ENCODE measurements at regions not wholly inside any gene's neighbourhood (a gene's known extent, or its start where the extent isn't known, plus 50 kb on each side); places are given as distances from the start of the nearest gene placed in this dataset.
A peak's percentile ranks its signal among the peaks of the same experiment; 100 is the strongest.

DNA sequence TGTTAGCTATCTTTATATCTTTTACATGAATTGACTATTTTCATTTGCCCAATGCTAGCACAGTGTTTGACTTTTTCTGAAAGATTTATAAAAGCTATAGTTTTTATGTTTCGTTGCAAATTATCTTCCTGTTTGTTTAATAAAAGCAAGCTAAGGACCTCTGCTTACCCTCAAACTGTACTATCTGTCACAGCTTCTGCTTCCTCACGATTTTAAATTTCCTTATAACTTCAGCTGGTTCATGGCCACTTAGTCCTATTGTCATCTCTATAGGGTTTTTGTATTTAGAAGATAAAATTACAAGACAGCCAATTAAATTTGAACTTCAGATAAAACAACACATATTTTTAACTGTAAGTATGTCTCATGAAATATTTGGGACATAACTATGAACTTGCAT lies 494.0 kb downstream of the PDGFC start:
- Mint-ChIP-seq H3K4me3 (no peak overlapping the region), H3K4me1 (no peaks in the 10 kb centered on the region), H3K36me3 (no peaks in the 10 kb centered on the region), H3K9me3 (peaks cover 3% of the 10 kb centered on the region), H3K27ac (no peak overlapping the region)
- ATAC-seq = no peak
- no peak for DNase-seq (ENCODE audit: low spot score in 2 of 2)

DNA sequence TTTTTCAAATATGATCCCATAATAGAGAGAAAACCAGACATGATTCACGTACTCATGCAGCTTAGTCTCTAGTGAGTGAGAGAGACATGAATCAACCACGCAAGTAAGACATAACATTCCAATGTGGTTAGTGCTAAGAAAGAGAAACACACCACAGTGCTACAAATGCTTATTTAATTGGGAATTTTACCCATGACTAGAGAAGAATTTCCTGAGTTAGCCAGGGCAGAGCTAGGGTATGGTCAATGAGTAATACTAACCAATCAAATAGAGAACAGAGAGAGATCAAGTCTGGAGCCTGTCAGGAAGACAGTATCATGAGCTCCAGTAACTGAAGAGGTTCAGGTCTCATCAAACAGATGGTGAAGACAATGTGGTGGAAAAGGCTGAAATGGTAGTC lies 495.2 kb downstream of the PDGFC start:
- H3K27ac Mint-ChIP-seq = no peak overlapping the region
- ATAC-seq (no peak), DNase-seq (ENCODE audit: low spot score in 2 of 2) (no peak)
- H3K36me3 Mint-ChIP-seq = no peaks in the 10 kb centered on the region
- H3K9me3 Mint-ChIP-seq = peaks cover 3% of the 10 kb centered on the region
- H3K4me1 Mint-ChIP-seq = no peaks in the 10 kb centered on the region
- H3K4me3 Mint-ChIP-seq = no peak overlapping the region

- ATAC-seq = no peak
- Mint-ChIP-seq H3K4me1 (no peaks in the 10 kb centered on the region), H3K9me3 (peaks cover 6% of the 10 kb centered on the region)
Measured at GRCh38 chr4:156475322-156475721, 496.3 kb downstream of the PDGFC start.

GRCh38 chr4:156473151-156473550 lies 498.4 kb downstream of the PDGFC start:
- Mint-ChIP-seq H3K36me3 (no peaks in the 10 kb centered on the region), H3K27ac (no peak overlapping the region), H3K4me3 (no peak overlapping the region), H3K4me1 (no peaks in the 10 kb centered on the region), H3K9me3 (peaks cover 8% of the 10 kb centered on the region)
- ATAC-seq = peak; percentile 55
- no peak for DNase-seq (ENCODE audit: low spot score in 2 of 2)

More at GRCh38 chr4:156475322-156475721, 496.3 kb downstream of the PDGFC start:
- Mint-ChIP-seq H3K4me3 (no peak overlapping the region), H3K36me3 (no peaks in the 10 kb centered on the region), H3K27ac (no peak overlapping the region)
- no peak for DNase-seq (ENCODE audit: low spot score in 2 of 2)

- Mint-ChIP-seq H3K36me3 (no peaks in the 10 kb centered on the region), H3K27ac (no peak overlapping the region), H3K4me1 (no peaks in the 10 kb centered on the region), H3K9me3 (peaks cover 8% of the 10 kb centered on the region), H3K4me3 (no peak overlapping the region)
- ATAC-seq (no peak), DNase-seq (ENCODE audit: low spot score in 2 of 2) (no peak)
Measured at GRCh38 chr4:156472624-156473023, 499.0 kb downstream of the PDGFC start.

GRCh38 chr4:156459584-156459983 lies 505.9 kb upstream of the CTSO start:
- H3K9me3 Mint-ChIP-seq = peaks cover 21% of the 10 kb centered on the region
- no peak overlapping the region for H3K4me3 Mint-ChIP-seq
- DNase-seq (ENCODE audit: low spot score in 2 of 2) (no peak), ATAC-seq (no peak)
- H3K27ac Mint-ChIP-seq = no peak overlapping the region
- H3K36me3 Mint-ChIP-seq = no peaks in the 10 kb centered on the region
- no peaks in the 10 kb centered on the region for H3K4me1 Mint-ChIP-seq

DNA sequence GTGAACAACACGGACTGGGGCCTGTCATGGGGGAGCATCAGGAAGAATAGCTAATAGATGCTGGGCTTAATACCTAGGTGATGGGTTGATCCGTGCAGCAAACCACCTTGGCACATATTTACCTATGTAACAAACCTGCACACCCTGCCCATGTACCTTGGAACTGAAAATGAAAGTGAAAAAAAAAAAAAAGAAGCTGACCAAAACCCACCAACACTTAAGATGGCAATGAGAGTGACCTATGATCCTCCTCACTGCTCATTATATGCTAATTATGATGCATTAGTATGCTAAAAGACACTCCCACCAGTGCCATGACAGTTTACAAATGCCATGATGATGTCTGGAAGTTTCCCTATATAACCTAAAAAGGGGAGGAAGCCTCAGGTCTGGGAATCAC lies 503.2 kb upstream of the CTSO start:
- H3K4me1 Mint-ChIP-seq = no peaks in the 10 kb centered on the region
- ATAC-seq (no peak), DNase-seq (ENCODE audit: low spot score in 2 of 2) (no peak)
- no peaks in the 10 kb centered on the region for H3K36me3 Mint-ChIP-seq
- H3K4me3 Mint-ChIP-seq = no peak overlapping the region
- no peak overlapping the region for H3K27ac Mint-ChIP-seq
- peaks cover 25% of the 10 kb centered on the region for H3K9me3 Mint-ChIP-seq

- Mint-ChIP-seq H3K9me3 (peaks cover 20% of the 10 kb centered on the region), H3K4me1 (no peaks in the 10 kb centered on the region), H3K36me3 (no peaks in the 10 kb centered on the region), H3K4me3 (no peak overlapping the region), H3K27ac (no peak overlapping the region)
- DNase-seq (ENCODE audit: low spot score in 2 of 2) (no peak), ATAC-seq (no peak)
Measured at GRCh38 chr4:156443488-156443887, 489.8 kb upstream of the CTSO start.

GRCh38 chr4:156442912-156443311 lies 489.2 kb upstream of the CTSO start:
- Mint-ChIP-seq H3K36me3 (no peaks in the 10 kb centered on the region), H3K9me3 (peaks cover 17% of the 10 kb centered on the region), H3K4me1 (no peaks in the 10 kb centered on the region), H3K27ac (no peak overlapping the region), H3K4me3 (no peak overlapping the region)
- no peak for DNase-seq (ENCODE audit: low spot score in 2 of 2)
- ATAC-seq = no peak

- ATAC-seq = no peak
- no peaks in the 10 kb centered on the region for H3K36me3 Mint-ChIP-seq
- no peak overlapping the region for H3K27ac Mint-ChIP-seq
- no peak for DNase-seq (ENCODE audit: low spot score in 2 of 2)
- H3K9me3 Mint-ChIP-seq = peaks cover 14% of the 10 kb centered on the region
- no peaks in the 10 kb centered on the region for H3K4me1 Mint-ChIP-seq
- H3K4me3 Mint-ChIP-seq = no peak overlapping the region
Measured at GRCh38 chr4:156439576-156440200, 486.0 kb upstream of the CTSO start.

GRCh38 chr4:156437666-156438065 lies 484.0 kb upstream of the CTSO start:
- H3K4me3 Mint-ChIP-seq = no peak overlapping the region
- H3K9me3 Mint-ChIP-seq = peaks cover 14% of the 10 kb centered on the region

DNA sequence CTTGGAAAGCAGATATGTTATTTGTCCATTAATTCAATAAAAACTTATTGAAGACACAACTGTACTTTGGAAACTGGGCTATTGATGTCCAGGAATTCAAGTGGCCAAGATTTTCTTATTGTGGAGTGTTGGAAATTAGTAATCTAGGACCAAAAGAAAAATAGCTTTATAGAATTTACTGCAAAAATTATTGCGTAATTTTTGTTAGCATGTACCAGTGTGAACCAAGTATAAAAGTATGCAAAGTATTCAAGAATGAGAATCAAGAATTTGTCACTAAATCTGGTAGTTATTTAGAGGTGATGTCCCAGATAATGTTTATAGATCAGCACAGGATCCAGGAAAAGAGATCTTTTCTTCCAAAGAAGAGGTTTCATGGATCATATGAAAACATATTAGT lies 468.9 kb upstream of the CTSO start:
- Mint-ChIP-seq H3K36me3 (no peaks in the 10 kb centered on the region), H3K4me1 (no peaks in the 10 kb centered on the region), H3K27ac (no peak overlapping the region), H3K9me3 (peaks cover 23% of the 10 kb centered on the region), H3K4me3 (no peak overlapping the region)
- no peak for DNase-seq (ENCODE audit: low spot score in 2 of 2)
- ATAC-seq = no peak

More at GRCh38 chr4:156437666-156438065, 484.0 kb upstream of the CTSO start:
- Mint-ChIP-seq H3K36me3 (no peaks in the 10 kb centered on the region), H3K4me1 (no peaks in the 10 kb centered on the region), H3K27ac (no peak overlapping the region)
- DNase-seq (ENCODE audit: low spot score in 2 of 2) = no peak
- ATAC-seq = no peak

GRCh38 chr4:156420623-156421022 lies 467.0 kb upstream of the CTSO start:
- ATAC-seq = no peak

GRCh38 chr4:156419080-156419685 lies 465.5 kb upstream of the CTSO start:
- DNase-seq (ENCODE audit: low spot score in 2 of 2) (no peak), ATAC-seq (no peak)
- no peak overlapping the region for H3K4me3 Mint-ChIP-seq
- no peaks in the 10 kb centered on the region for H3K36me3 Mint-ChIP-seq
- no peaks in the 10 kb centered on the region for H3K4me1 Mint-ChIP-seq
- no peak overlapping the region for H3K27ac Mint-ChIP-seq
- peaks cover 19% of the 10 kb centered on the region for H3K9me3 Mint-ChIP-seq

More at GRCh38 chr4:156420623-156421022, 467.0 kb upstream of the CTSO start:
- no peaks in the 10 kb centered on the region for H3K4me1 Mint-ChIP-seq
- no peaks in the 10 kb centered on the region for H3K36me3 Mint-ChIP-seq
- no peak overlapping the region for H3K27ac Mint-ChIP-seq
- H3K9me3 Mint-ChIP-seq = peaks cover 19% of the 10 kb centered on the region
- H3K4me3 Mint-ChIP-seq = no peak overlapping the region
- DNase-seq (ENCODE audit: low spot score in 2 of 2) = no peak

- DNase-seq (ENCODE audit: low spot score in 2 of 2) (no peak), ATAC-seq (no peak)
- Mint-ChIP-seq H3K36me3 (no peaks in the 10 kb centered on the region), H3K4me3 (no peak overlapping the region), H3K27ac (no peak overlapping the region), H3K9me3 (peaks cover 18% of the 10 kb centered on the region), H3K4me1 (no peaks in the 10 kb centered on the region)
Measured at GRCh38 chr4:156414406-156414805, 460.7 kb upstream of the CTSO start.

DNA sequence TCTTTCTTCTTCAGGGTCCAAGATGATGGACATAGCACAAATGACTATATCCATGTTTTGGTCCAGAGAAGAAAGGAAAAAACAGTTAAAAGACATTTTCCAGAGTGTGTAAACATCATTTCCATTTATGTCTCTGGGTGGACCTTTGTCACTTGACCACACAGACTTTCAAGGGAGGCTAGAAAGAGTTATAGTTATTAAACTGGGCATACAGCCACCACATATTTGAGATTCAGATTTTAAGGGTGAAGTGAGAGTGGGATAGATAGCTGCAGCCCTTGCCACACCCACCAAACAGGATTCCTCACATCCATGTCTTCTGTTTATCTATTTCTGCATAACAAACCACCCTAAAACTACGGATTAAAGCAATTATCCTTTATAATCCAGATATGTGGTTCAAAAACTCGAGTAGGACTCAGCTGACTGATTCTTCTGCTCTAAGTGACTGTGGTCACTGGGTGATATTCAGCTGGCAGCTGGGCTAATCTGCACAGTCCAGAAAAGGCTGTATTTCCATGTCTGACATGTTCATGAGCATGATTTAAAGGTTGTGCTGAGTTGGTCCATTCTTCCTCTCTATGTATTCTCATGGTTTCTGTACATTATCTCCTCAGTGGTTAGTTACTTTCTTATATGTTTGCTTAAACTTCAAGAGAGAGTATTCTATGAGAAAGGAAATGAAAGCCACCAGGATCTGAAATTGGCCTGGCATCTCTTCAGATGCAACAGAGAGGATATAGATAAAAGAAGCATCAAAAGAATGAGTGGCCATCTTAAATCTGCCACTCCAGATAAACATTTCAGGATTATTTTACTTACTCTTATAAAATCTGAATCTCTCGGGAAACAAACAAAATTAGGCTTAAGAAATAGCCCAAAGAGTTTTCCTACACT lies 459.8 kb upstream of the CTSO start:
- ATAC-seq (no peak), DNase-seq (ENCODE audit: low spot score in 2 of 2) (no peak)
- H3K9me3 Mint-ChIP-seq = peaks cover 12% of the 10 kb centered on the region
- no peak overlapping the region for H3K27ac Mint-ChIP-seq
- H3K4me3 Mint-ChIP-seq = no peak overlapping the region
- H3K36me3 Mint-ChIP-seq = no peaks in the 10 kb centered on the region
- H3K4me1 Mint-ChIP-seq = no peaks in the 10 kb centered on the region
